Liver (tissue), 3 donors: ENCODE measurements at regions not wholly inside any gene's neighbourhood (a gene's known extent, or its start where the extent isn't known, plus 50 kb on each side); places are given as distances from the start of the nearest gene placed in this dataset.

Experiments used
- CTCF ChIP-seq: fragments of 150-350 bp; IDR thresholded peaks from 2 replicates; pipeline ENCODE4 v1.5.1; 2017; ENCODE audit warnings: improper control_type of control experiment, low read depth, low read length; ENCODE audit not compliant: missing input control
- SP1 ChIP-seq: IDR thresholded peaks from 2 replicates; pipeline ENCODE4 v1.6.1; 2018; ENCODE audit warnings: antibody characterized with exemption, mild to moderate bottlenecking
- TF ChIP-seq, protein P1 (sequence below): IDR thresholded peaks from 2 replicates; pipeline ENCODE4 v1.6.1; 2016; ENCODE audit warnings: antibody characterized with exemption, mild to moderate bottlenecking
- donor health status: healthy.
- donor health status: healthy.

GRCh38 chr15:77546870-77547269 is 85.8 kb downstream of the LINGO1 start:
- TF ChIP-seq CTCF (no peak), SP1 (no peak)
- TF ChIP-seq, protein P1, sequence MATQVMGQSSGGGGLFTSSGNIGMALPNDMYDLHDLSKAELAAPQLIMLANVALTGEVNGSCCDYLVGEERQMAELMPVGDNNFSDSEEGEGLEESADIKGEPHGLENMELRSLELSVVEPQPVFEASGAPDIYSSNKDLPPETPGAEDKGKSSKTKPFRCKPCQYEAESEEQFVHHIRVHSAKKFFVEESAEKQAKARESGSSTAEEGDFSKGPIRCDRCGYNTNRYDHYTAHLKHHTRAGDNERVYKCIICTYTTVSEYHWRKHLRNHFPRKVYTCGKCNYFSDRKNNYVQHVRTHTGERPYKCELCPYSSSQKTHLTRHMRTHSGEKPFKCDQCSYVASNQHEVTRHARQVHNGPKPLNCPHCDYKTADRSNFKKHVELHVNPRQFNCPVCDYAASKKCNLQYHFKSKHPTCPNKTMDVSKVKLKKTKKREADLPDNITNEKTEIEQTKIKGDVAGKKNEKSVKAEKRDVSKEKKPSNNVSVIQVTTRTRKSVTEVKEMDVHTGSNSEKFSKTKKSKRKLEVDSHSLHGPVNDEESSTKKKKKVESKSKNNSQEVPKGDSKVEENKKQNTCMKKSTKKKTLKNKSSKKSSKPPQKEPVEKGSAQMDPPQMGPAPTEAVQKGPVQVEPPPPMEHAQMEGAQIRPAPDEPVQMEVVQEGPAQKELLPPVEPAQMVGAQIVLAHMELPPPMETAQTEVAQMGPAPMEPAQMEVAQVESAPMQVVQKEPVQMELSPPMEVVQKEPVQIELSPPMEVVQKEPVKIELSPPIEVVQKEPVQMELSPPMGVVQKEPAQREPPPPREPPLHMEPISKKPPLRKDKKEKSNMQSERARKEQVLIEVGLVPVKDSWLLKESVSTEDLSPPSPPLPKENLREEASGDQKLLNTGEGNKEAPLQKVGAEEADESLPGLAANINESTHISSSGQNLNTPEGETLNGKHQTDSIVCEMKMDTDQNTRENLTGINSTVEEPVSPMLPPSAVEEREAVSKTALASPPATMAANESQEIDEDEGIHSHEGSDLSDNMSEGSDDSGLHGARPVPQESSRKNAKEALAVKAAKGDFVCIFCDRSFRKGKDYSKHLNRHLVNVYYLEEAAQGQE = no peak
